Mesenchymal stem cell (in vitro differentiated cells and primary cell): ENCODE measurements at regions not wholly inside any gene's neighbourhood (a gene's known extent, or its start where the extent isn't known, plus 50 kb on each side); places are given as distances from the start of the nearest gene placed in this dataset.

Experiments used
- DNase-seq: peaks from one replicate; pipeline ENCODE4 v3.0.0-alpha.2; 2013
- H2AFZ ChIP-seq: one replicate; pipeline ENCODE4 v1.6.1; 2013; ENCODE audit warnings: low read depth, mild to moderate bottlenecking, control low read depth, inconsistent platforms, low read length, moderate library complexity
- H2AK5ac ChIP-seq: 2 replicates; pipeline ENCODE4 v1.6.1; 2013; ENCODE audit warnings: low read length, moderate library complexity, mild to moderate bottlenecking, inconsistent platforms; ENCODE audit not compliant: severe bottlenecking
- H2BK120ac ChIP-seq: one replicate; pipeline ENCODE4 v1.6.1; 2013; ENCODE audit warnings: low read depth, mild to moderate bottlenecking, inconsistent platforms, low read length, moderate library complexity
- H2BK12ac ChIP-seq, 2 experiments: one replicate each; pipeline ENCODE4 v1.6.1; 2013; ENCODE audit warnings: inconsistent platforms in 2 of 2, low read length in 2 of 2, mild to moderate bottlenecking in 2 of 2, moderate library complexity in 2 of 2, control low read depth in 1 of 2
- H2BK15ac ChIP-seq: one replicate; pipeline ENCODE4 v1.6.1; 2013; ENCODE audit warnings: mild to moderate bottlenecking, low read depth, inconsistent platforms; ENCODE audit not compliant: poor library complexity, severe bottlenecking
- H2BK5ac ChIP-seq: 2 replicates; pipeline ENCODE4 v1.6.1; 2013; ENCODE audit warnings: low read depth, mild to moderate bottlenecking, low read length, control low read depth, inconsistent platforms; ENCODE audit not compliant: poor library complexity, severe bottlenecking
- H3K14ac ChIP-seq, 2 experiments: one replicate each; pipeline ENCODE4 v1.6.1; 2013; ENCODE audit warnings: inconsistent platforms in 2 of 2, low read length in 2 of 2, control low read depth in 1 of 2, mild to moderate bottlenecking in 1 of 2, moderate library complexity in 1 of 2
- H3K18ac ChIP-seq, 2 experiments: one replicate each; pipeline ENCODE4 v1.6.1; 2013; ENCODE audit warnings: inconsistent platforms in 2 of 2, low read length in 2 of 2, control low read depth in 1 of 2, low read depth in 1 of 2, mild to moderate bottlenecking in 1 of 2
- H3K23ac ChIP-seq, 2 experiments: one replicate each; pipeline ENCODE4 v1.6.1; 2013; ENCODE audit warnings: inconsistent platforms in 2 of 2, low read length in 2 of 2, mild to moderate bottlenecking in 2 of 2, moderate library complexity in 2 of 2, control low read depth in 1 of 2
- H3K27ac ChIP-seq: 2 replicates; pipeline ENCODE4 v1.5.1; 2013; ENCODE audit warnings: mild to moderate bottlenecking, moderate library complexity, low read length, control low read depth, inconsistent platforms; ENCODE audit not compliant: poor library complexity, severe bottlenecking
- H3K27me3 ChIP-seq, 2 experiments: 2 replicates each; pipeline versions ENCODE4 v1.6.1 to v1.7.0; 2013; ENCODE audit warnings: low read length in 2 of 2, mild to moderate bottlenecking in 2 of 2, moderate library complexity in 2 of 2, control low read depth in 1 of 2, inconsistent platforms in 1 of 2; ENCODE audit not compliant: control insufficient read depth in 1 of 2, insufficient read depth in 1 of 2
- H3K36me3 ChIP-seq, 2 experiments: 2 replicates each; pipeline versions ENCODE4 v1.6.1 to v1.7.0; 2013; ENCODE audit warnings: low read length in 2 of 2, control low read depth in 1 of 2, inconsistent platforms in 1 of 2, low read depth in 1 of 2, mild to moderate bottlenecking in 1 of 2; ENCODE audit not compliant: insufficient read depth in 2 of 2, control insufficient read depth in 1 of 2
- H3K4ac ChIP-seq, 2 experiments: one replicate each; pipeline ENCODE4 v1.6.1; 2013; ENCODE audit warnings: inconsistent platforms in 2 of 2, low read length in 2 of 2, mild to moderate bottlenecking in 2 of 2, moderate library complexity in 2 of 2, control low read depth in 1 of 2, low read depth in 1 of 2
- H3K4me1 ChIP-seq: 2 replicates; pipeline ENCODE4 v1.6.1; 2013; ENCODE audit warnings: low read depth, low read length, control low read depth; ENCODE audit not compliant: control insufficient read depth, insufficient read depth
- H3K4me2 ChIP-seq: 2 replicates; pipeline ENCODE4 v1.6.1; 2013; ENCODE audit warnings: low read length, mild to moderate bottlenecking, inconsistent platforms; ENCODE audit not compliant: poor library complexity, severe bottlenecking
- H3K4me3 ChIP-seq, 2 experiments: 2 replicates each; pipeline versions ENCODE4 v1.5.1 to v1.7.0; 2013; ENCODE audit warnings: low read length in 2 of 2, mild to moderate bottlenecking in 2 of 2, control low read depth in 1 of 2, low read depth in 1 of 2; ENCODE audit not compliant: insufficient read depth in 1 of 2
- H3K79me1 ChIP-seq: replicated peaks from 2 replicates; pipeline ENCODE4 v1.6.1; 2013; ENCODE audit warnings: mild to moderate bottlenecking, control low read depth, low read length, inconsistent platforms; ENCODE audit not compliant: poor library complexity, severe bottlenecking
- H3K9ac ChIP-seq: 2 replicates; pipeline ENCODE4 v1.7.0; 2013; ENCODE audit warnings: mild to moderate bottlenecking, low read length, moderate library complexity
- H3K9me3 ChIP-seq: 2 replicates; pipeline ENCODE4 v1.7.0; 2013; ENCODE audit warnings: mild to moderate bottlenecking, low read length; ENCODE audit not compliant: control insufficient read depth
- H4K8ac ChIP-seq: one replicate; pipeline ENCODE4 v1.6.1; 2013; ENCODE audit warnings: inconsistent platforms, mild to moderate bottlenecking, low read length, moderate library complexity
- H4K91ac ChIP-seq: one replicate; pipeline ENCODE4 v1.6.1; 2013; ENCODE audit warnings: mild to moderate bottlenecking, low read length, inconsistent platforms
- WGBS: methylation state at CpG from one replicate; pipeline ENCODE4 v1.1.7; 2013; ENCODE audit warnings: mixed read lengths; 5-methylcytosine and 5-hydroxymethylcytosine counted together

DNA sequence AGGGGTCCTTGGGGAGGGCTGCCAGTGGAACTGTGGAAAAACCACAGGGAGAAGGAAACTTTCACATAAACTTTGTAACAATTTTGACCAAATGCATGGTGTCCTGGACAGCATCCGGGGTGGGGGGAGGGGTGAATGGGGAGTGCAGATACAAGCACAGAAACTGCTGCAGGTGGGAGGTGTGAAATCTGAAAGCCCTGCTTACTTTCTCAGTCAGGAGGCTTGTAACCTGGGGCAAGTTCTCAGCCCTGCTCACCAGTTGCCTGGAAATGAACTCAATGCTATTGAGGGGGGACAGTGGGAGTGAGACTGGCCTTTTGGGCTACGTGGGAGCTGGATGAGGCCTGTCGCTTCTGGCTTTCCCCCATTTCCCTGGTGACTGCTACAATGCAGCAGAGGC is 694.5 kb upstream of the ZNF608 start:
- H3K9ac ChIP-seq = no peak overlapping the region
- no peak overlapping the region for H2AFZ ChIP-seq
- H3K18ac ChIP-seq = no peak overlapping the region
- no peak overlapping the region for H2AK5ac ChIP-seq
- no peak overlapping the region for H2BK120ac ChIP-seq
- DNase-seq = no peak
- H2BK15ac ChIP-seq = peak overlapping the region; percentile 48
- H3K79me1 ChIP-seq = no peaks in the 10 kb centered on the region
- H2BK12ac ChIP-seq = peak overlapping the region in 1 of 2 experiments; percentile 21
- no peak overlapping the region for H3K27ac ChIP-seq
- H3K27me3 ChIP-seq = no peaks in the 10 kb centered on the region
- 90% methylated on average over 3 of the region's 3 CpGs for WGBS
- no peak overlapping the region for H3K4ac ChIP-seq
- peaks cover 41% of the 10 kb centered on the region for H3K9me3 ChIP-seq
- H3K4me3 ChIP-seq = no peak overlapping the region
- H4K91ac ChIP-seq = no peak overlapping the region
- H3K4me1 ChIP-seq = no peaks in the 10 kb centered on the region
- H3K23ac ChIP-seq = no peak overlapping the region
- H4K8ac ChIP-seq = no peak overlapping the region
- H3K4me2 ChIP-seq = no peak overlapping the region
- H3K14ac ChIP-seq = no peak overlapping the region
- H3K36me3 ChIP-seq = no peaks in the 10 kb centered on the region
- no peak overlapping the region for H2BK5ac ChIP-seq

GRCh38 chr5:125446986-125447385 is 700.5 kb upstream of the ZNF608 start:
- no peak overlapping the region for H3K27ac ChIP-seq
- no peak overlapping the region for H2AFZ ChIP-seq
- no peak overlapping the region for H2BK120ac ChIP-seq
- H3K18ac ChIP-seq = no peak overlapping the region
- H3K9me3 ChIP-seq = peaks cover 10% of the 10 kb centered on the region
- H2BK15ac ChIP-seq = no peak overlapping the region
- DNase-seq = peak; percentile 59
- H2BK5ac ChIP-seq = no peak overlapping the region
- H3K23ac ChIP-seq = no peak overlapping the region
- no peak overlapping the region for H3K4me3 ChIP-seq
- H3K4me1 ChIP-seq = no peaks in the 10 kb centered on the region
- no peak overlapping the region for H3K14ac ChIP-seq
- no peak overlapping the region for H4K91ac ChIP-seq
- H3K4ac ChIP-seq = no peak overlapping the region
- no peaks in the 10 kb centered on the region for H3K27me3 ChIP-seq
- H3K4me2 ChIP-seq = no peak overlapping the region
- no CpG with 5 or more reads among the region's 3 CpGs for WGBS
- no peak overlapping the region for H2BK12ac ChIP-seq
- no peak overlapping the region for H3K9ac ChIP-seq
- no peak overlapping the region for H4K8ac ChIP-seq
- no peaks in the 10 kb centered on the region for H3K79me1 ChIP-seq
- H2AK5ac ChIP-seq = no peak overlapping the region
- H3K36me3 ChIP-seq = no peaks in the 10 kb centered on the region

DNA sequence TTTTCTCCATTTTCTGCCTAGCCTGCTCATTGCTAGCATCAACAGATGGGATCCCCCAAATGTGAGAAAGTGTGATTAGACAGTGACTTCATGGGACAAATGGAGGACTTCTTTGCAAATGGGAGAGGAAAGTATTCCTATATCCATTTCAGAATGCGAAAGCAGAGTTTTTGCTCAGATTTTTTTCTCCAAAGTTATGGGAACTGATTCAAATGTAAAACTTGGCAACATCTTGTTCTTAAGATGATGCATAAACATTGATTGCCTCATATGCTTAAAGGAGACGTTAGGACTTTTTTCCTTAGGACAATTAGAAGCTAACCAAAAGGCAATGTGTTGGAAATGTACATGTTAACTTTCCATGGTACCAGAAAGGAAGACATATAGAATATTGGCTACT is 704.3 kb upstream of the ZNF608 start:
- DNase-seq = no peak
- H2BK15ac ChIP-seq = no peak overlapping the region
- no peaks in the 10 kb centered on the region for H3K4me1 ChIP-seq
- H2BK12ac ChIP-seq = no peak overlapping the region
- H2AFZ ChIP-seq = no peak overlapping the region
- no peak overlapping the region for H3K27ac ChIP-seq
- no peak overlapping the region for H3K23ac ChIP-seq
- no peaks in the 10 kb centered on the region for H3K9me3 ChIP-seq
- no peak overlapping the region for H3K14ac ChIP-seq
- H4K91ac ChIP-seq = no peak overlapping the region
- H2BK120ac ChIP-seq = no peak overlapping the region
- H3K4me3 ChIP-seq = no peak overlapping the region
- no peak overlapping the region for H3K4me2 ChIP-seq
- H2BK5ac ChIP-seq = no peak overlapping the region
- 70% methylated on average over 1 of the region's 2 CpGs for WGBS
- no peak overlapping the region for H3K4ac ChIP-seq
- H3K79me1 ChIP-seq = no peaks in the 10 kb centered on the region
- no peak overlapping the region for H3K9ac ChIP-seq
- no peak overlapping the region for H4K8ac ChIP-seq
- no peak overlapping the region for H3K18ac ChIP-seq
- H3K36me3 ChIP-seq = no peaks in the 10 kb centered on the region
- no peaks in the 10 kb centered on the region for H3K27me3 ChIP-seq
- H2AK5ac ChIP-seq = no peak overlapping the region

DNA sequence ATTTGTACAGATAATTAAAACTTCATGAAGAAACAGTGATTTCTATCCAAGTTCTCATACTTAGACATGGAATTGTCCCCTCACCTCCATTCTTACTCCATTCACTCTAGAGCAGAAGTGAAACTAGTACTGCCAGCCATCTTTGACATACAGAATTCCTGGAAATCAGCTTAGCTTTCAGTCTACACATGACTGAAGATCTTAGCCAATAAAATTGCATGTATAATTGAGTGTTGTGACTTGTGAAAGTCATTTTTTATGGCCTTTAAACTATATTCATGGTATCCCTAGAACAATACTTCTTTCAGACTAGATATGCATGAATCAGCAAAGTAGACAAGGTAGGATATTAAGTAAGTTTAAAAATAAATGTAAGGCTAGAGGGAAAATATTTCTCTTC is 705.2 kb upstream of the ZNF608 start:
- Histone ChIP-seq H2BK5ac (no peak overlapping the region), H3K27me3 (no peaks in the 10 kb centered on the region), H3K27ac (no peak overlapping the region), H3K79me1 (no peaks in the 10 kb centered on the region), H3K4me2 (no peak overlapping the region), H3K9ac (no peak overlapping the region), H3K23ac (no peak overlapping the region), H4K91ac (no peak overlapping the region), H3K4me3 (no peak overlapping the region), H2BK12ac (no peak overlapping the region), H3K4ac (no peak overlapping the region), H3K18ac (no peak overlapping the region), H3K14ac (no peak overlapping the region), H2BK15ac (no peak overlapping the region), H2BK120ac (no peak overlapping the region), H4K8ac (no peak overlapping the region), H2AFZ (no peak overlapping the region), H3K4me1 (no peaks in the 10 kb centered on the region), H3K9me3 (no peaks in the 10 kb centered on the region), H2AK5ac (no peak overlapping the region), H3K36me3 (no peaks in the 10 kb centered on the region)
- DNase-seq = no peak
